Caco-2 (cell line): ENCODE measurements at regions not wholly inside any gene's neighbourhood (a gene's known extent, or its start where the extent isn't known, plus 50 kb on each side); places are given as distances from the start of the nearest gene placed in this dataset.
"Not testable (repeated sequence)": the region's sequence is repeated elsewhere in the genome, so short reads cannot be mapped to it uniquely, and the experiment has no call there.

ENCODE experiments used
- BruUV-seq: library from RNA; stranded (reverse); fragments of 400-500 nt; replicated peaks from 2 replicates; lab custom pipeline; 2021; lab: Mats Ljungman, UMichigan
- CTCF ChIA-PET: fragments of 300-600 bp; sonication (Branson Sonifier 250); formaldehyde crosslinking; loops from one replicate; lab custom pipeline; 2022; ENCODE audit warnings: antibody characterized with exemption; lab: Charles Lee
- POLR2A ChIA-PET: fragments of 300-600 bp; sonication (Branson Sonifier 250); formaldehyde crosslinking; loops from one replicate; lab custom pipeline; 2022; ENCODE audit warnings: antibody characterized with exemption; lab: Charles Lee
- DNase-seq, 2 experiments: peaks; one replicate each; pipeline versions ENCODE4 v3.0.0 to v3.0.0-alpha.2; 2020 to 2022
- H3K27me3 ChIP-seq: replicated peaks from 2 replicates; pipeline ENCODE4 v1.6.0; 2011; ENCODE audit warnings: low read length; ENCODE audit not compliant: control insufficient read depth, insufficient read depth
- H3K36me3 ChIP-seq: 2 replicates; pipeline ENCODE4 v1.5.1; 2011; ENCODE audit warnings: low read length; ENCODE audit not compliant: control insufficient read depth, insufficient read depth
- H3K4me1 ChIP-seq: fragments of 250-450 bp; sonication (Bioruptor Pico); 2 replicates; pipeline ENCODE4 v1.5.1; 2020; ENCODE audit warnings: mild to moderate bottlenecking
- H3K4me3 ChIP-seq: 2 replicates; pipeline ENCODE4 v1.5.1; 2011; ENCODE audit warnings: low read depth, mild to moderate bottlenecking, control low read depth, low read length
- H3K9me3 ChIP-seq: fragments of 250-450 bp; sonication (Bioruptor Pico); 2 replicates; pipeline ENCODE4 v1.5.1; 2020; ENCODE audit warnings: mild to moderate bottlenecking, moderate library complexity
- H3K27ac Mint-ChIP-seq: one replicate; pipeline ENCODE4 v1.8.0; 2022; ENCODE audit warnings: mixed read lengths; ENCODE audit not compliant: unreplicated experiment
- H3K27me3 Mint-ChIP-seq: one replicate; pipeline ENCODE4 v1.8.0; 2022; ENCODE audit warnings: mixed read lengths; ENCODE audit not compliant: insufficient read depth, unreplicated experiment
- H3K36me3 Mint-ChIP-seq: one replicate; pipeline ENCODE4 v1.8.0; 2022; ENCODE audit warnings: mild to moderate bottlenecking, mixed read lengths; ENCODE audit not compliant: insufficient read depth, unreplicated experiment
- H3K4me1 Mint-ChIP-seq: one replicate; pipeline ENCODE4 v1.8.0; 2022; ENCODE audit warnings: low read depth, mixed read lengths; ENCODE audit not compliant: unreplicated experiment
- H3K4me3 Mint-ChIP-seq: one replicate; pipeline ENCODE4 v1.8.0; 2022; ENCODE audit warnings: mild to moderate bottlenecking, moderate library complexity, mixed read lengths; ENCODE audit not compliant: unreplicated experiment
- H3K9me3 Mint-ChIP-seq: one replicate; pipeline ENCODE4 v1.8.0; 2022; ENCODE audit warnings: mixed read lengths; ENCODE audit not compliant: unreplicated experiment
- intact Hi-C: fragments of 100-400 bp; cut with micrococcal nuclease; formaldehyde crosslinking; loops from one replicate; pipeline ENCODE4 v1.10.0; 2022; ENCODE audit not compliant: unreplicated experiment

DNA sequence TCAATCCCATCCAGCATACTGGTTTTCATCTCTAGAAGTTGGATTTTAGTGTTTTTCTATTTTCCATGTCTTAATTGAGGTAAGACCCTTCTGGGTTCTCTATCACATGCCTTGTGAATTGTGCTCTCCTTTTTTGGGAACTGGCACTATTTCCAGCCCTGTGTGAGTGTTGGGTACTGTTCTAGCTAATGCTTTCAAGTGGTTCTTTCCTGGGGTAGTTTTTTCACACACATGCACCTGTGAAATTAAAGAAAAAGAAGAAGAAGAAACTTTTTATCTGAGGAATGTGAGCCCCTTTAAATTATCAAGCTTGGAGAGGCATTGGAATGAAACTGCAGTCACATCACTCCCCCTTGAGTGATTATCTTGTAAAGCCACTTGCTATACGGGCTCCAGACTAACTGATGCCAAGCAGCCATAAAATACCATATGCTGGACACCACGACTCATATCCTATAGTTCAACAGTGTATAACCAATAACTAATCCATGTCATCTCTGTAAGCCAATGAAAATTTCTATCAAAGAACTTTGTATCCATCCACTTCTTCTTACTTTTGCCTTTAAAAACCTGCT is 102.4 kb downstream of the FAM72B start:
- H3K27ac Mint-ChIP-seq = not testable (repeated sequence)

GRCh38 chr1:121082995-121083394 is 101.1 kb downstream of the FAM72B start:
- H3K27me3 ChIP-seq, POLR2A ChIA-PET, H3K36me3 ChIP-seq, CTCF ChIA-PET, H3K4me3 ChIP-seq, H3K9me3 Mint-ChIP-seq, H3K27me3 Mint-ChIP-seq, BruUV-seq, H3K4me3 Mint-ChIP-seq, H3K4me1 ChIP-seq, H3K9me3 ChIP-seq, intact Hi-C loops, H3K4me1 Mint-ChIP-seq, H3K36me3 Mint-ChIP-seq, DNase-seq, H3K27ac Mint-ChIP-seq: not testable (repeated sequence)

More for the DNA sequence above, 102.4 kb downstream of the FAM72B start:
- H3K27me3 Mint-ChIP-seq, DNase-seq, H3K36me3 Mint-ChIP-seq, H3K4me1 Mint-ChIP-seq, H3K36me3 ChIP-seq, H3K4me3 ChIP-seq, POLR2A ChIA-PET, BruUV-seq, intact Hi-C loops, H3K9me3 ChIP-seq, H3K4me1 ChIP-seq, H3K4me3 Mint-ChIP-seq, CTCF ChIA-PET, H3K9me3 Mint-ChIP-seq, H3K27me3 ChIP-seq: not testable (repeated sequence)

GRCh38 chr1:121086249-121086648 is 97.9 kb downstream of the FAM72B start:
- H3K4me3 Mint-ChIP-seq, H3K27me3 ChIP-seq, DNase-seq, CTCF ChIA-PET, BruUV-seq, H3K36me3 ChIP-seq, H3K4me1 Mint-ChIP-seq, H3K36me3 Mint-ChIP-seq, H3K4me1 ChIP-seq, POLR2A ChIA-PET, intact Hi-C loops, H3K27me3 Mint-ChIP-seq, H3K9me3 Mint-ChIP-seq, H3K27ac Mint-ChIP-seq, H3K4me3 ChIP-seq, H3K9me3 ChIP-seq: not testable (repeated sequence)

GRCh38 chr1:121087221-121087620 is 96.9 kb downstream of the FAM72B start:
- H3K4me3 Mint-ChIP-seq, H3K27me3 Mint-ChIP-seq, H3K4me1 ChIP-seq, H3K27ac Mint-ChIP-seq, H3K4me1 Mint-ChIP-seq, BruUV-seq, H3K9me3 ChIP-seq, H3K4me3 ChIP-seq, H3K9me3 Mint-ChIP-seq, H3K36me3 ChIP-seq, intact Hi-C loops, H3K27me3 ChIP-seq, CTCF ChIA-PET, DNase-seq, POLR2A ChIA-PET, H3K36me3 Mint-ChIP-seq: not testable (repeated sequence)

DNA sequence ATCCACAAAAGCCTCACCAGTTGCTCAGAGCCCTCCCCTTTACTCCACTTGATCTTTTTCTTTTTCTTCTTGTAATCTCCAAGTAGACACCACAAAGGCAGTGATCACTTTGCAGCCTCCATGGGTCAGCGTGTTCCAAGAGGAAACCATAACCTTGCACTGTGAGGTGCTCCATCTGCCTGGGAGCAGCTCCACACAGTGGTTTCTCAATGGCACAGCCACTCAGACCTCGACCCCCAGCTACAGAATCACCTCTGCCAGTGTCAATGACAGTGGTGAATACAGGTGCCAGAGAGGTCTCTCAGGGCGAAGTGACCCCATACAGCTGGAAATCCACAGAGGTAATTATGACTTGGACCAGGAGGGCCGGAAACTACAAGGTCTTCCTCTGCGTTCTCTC is 95.6 kb downstream of the FAM72B start:
- H3K9me3 Mint-ChIP-seq, H3K4me1 ChIP-seq, H3K4me3 Mint-ChIP-seq, H3K27ac Mint-ChIP-seq, H3K36me3 ChIP-seq, POLR2A ChIA-PET, intact Hi-C loops, CTCF ChIA-PET, H3K4me3 ChIP-seq, H3K27me3 ChIP-seq, DNase-seq, H3K4me1 Mint-ChIP-seq, H3K9me3 ChIP-seq, BruUV-seq, H3K27me3 Mint-ChIP-seq, H3K36me3 Mint-ChIP-seq: not testable (repeated sequence)

- H3K4me1 Mint-ChIP-seq, H3K9me3 Mint-ChIP-seq, H3K36me3 Mint-ChIP-seq, intact Hi-C loops, CTCF ChIA-PET, H3K4me1 ChIP-seq, POLR2A ChIA-PET, H3K27me3 ChIP-seq, H3K4me3 Mint-ChIP-seq, H3K9me3 ChIP-seq, H3K36me3 ChIP-seq, BruUV-seq, H3K27ac Mint-ChIP-seq, H3K4me3 ChIP-seq, DNase-seq, H3K27me3 Mint-ChIP-seq: not testable (repeated sequence)
Measured at GRCh38 chr1:121092329-121092968, 91.7 kb downstream of the FAM72B start.

- H3K27me3 ChIP-seq, intact Hi-C loops, H3K4me1 ChIP-seq, POLR2A ChIA-PET, H3K9me3 Mint-ChIP-seq, H3K4me1 Mint-ChIP-seq, H3K4me3 Mint-ChIP-seq, H3K27ac Mint-ChIP-seq, DNase-seq, H3K9me3 ChIP-seq, H3K36me3 Mint-ChIP-seq, H3K4me3 ChIP-seq, H3K27me3 Mint-ChIP-seq, H3K36me3 ChIP-seq, BruUV-seq, CTCF ChIA-PET: not testable (repeated sequence)
Measured at GRCh38 chr1:121095014-121095413, 89.1 kb downstream of the FAM72B start.
